Sigmoid colon (tissue), 4 donors: ENCODE measurements at regions not wholly inside any gene's neighbourhood (a gene's known extent, or its start where the extent isn't known, plus 50 kb on each side); places are given as distances from the start of the nearest gene placed in this dataset.
"Not testable (repeated sequence)": the region's sequence is repeated elsewhere in the genome, so short reads cannot be mapped to it uniquely, and the experiment has no call there.

Source experiments
- CTCF ChIP-seq, 4 experiments: fragments of 450-650 bp in 3 of 4; fragments of 200-600 bp in 1 of 4; IDR thresholded peaks; one replicate each; pipeline ENCODE4 v1.5.1; 2016 to 2019; ENCODE audit warnings: antibody characterized with exemption in 4 of 4, mild to moderate bottlenecking in 3 of 4, moderate library complexity in 2 of 4
- POLR2A ChIP-seq, 2 donors: fragments of 450-650 bp; IDR thresholded peaks; one replicate each; pipeline ENCODE4 v1.6.1; 2016; ENCODE audit warnings: antibody characterized with exemption in 2 of 2, mild to moderate bottlenecking in 2 of 2, moderate library complexity in 2 of 2
- POLR2AphosphoS5 ChIP-seq, 4 donors: sonication (generic); formaldehyde crosslinking; IDR thresholded peaks; one replicate each; pipeline ENCODE4 v1.6.1; 2017; ENCODE audit warnings: antibody characterized with exemption in 4 of 4

GRCh38 chr5:127197402-127198167 is 93.0 kb upstream of the MEGF10 start:
- TF ChIP-seq CTCF, POLR2A, POLR2AphosphoS5 (IDR thresholded peaks at IDR 0.05): not testable (repeated sequence)
